ENCODE measurements at regions not wholly inside any gene's neighbourhood (a gene's known extent, or its start where the extent isn't known, plus 50 kb on each side); places are given as distances from the start of the nearest gene placed in this dataset.

- peaks cover 10% of the 10 kb centered on the region for H3K36me3 ChIP-seq (ENCODE audit: insufficient read depth, low read length)
- DNase-seq (ENCODE audit: low read depth) (no peak), FAIRE-seq (no peak)
- no peak overlapping the region for H3K9ac ChIP-seq (ENCODE audit: low read length)
- no peak overlapping the region for H3K27ac ChIP-seq (ENCODE audit: low read depth, low read length)
- H3K27me3 Mint-ChIP-seq (ENCODE audit: low read depth, unreplicated experiment) = no peaks in the 10 kb centered on the region
- H3K79me2 ChIP-seq (ENCODE audit: insufficient read depth, low read length) = no peaks in the 10 kb centered on the region
- H3K4me3 ChIP-seq (ENCODE audit: insufficient read depth, low read depth, low read length) = no peak overlapping the region
- H3K9me3 Mint-ChIP-seq (ENCODE audit: unreplicated experiment) = peaks cover 3% of the 10 kb centered on the region
- no peaks in the 10 kb centered on the region for H3K27me3 ChIP-seq (ENCODE audit: insufficient read depth, low read length)
- no peaks in the 10 kb centered on the region for H4K20me1 ChIP-seq (ENCODE audit: insufficient read depth, low read length)
- no peak overlapping the region for H3K4me3 Mint-ChIP-seq (ENCODE audit: unreplicated experiment)
- no peak overlapping the region for H2AFZ ChIP-seq (ENCODE audit: low read depth, low read length)
- H3K4me2 ChIP-seq (ENCODE audit: low read length) = no peak overlapping the region
- no peak overlapping the region for H3K27ac Mint-ChIP-seq (ENCODE audit: unreplicated experiment)
- no peak for TF ChIP-seq EZH2 (IDR thresholded peaks at IDR 0.05; ENCODE audit: insufficient read depth, low read length)
- TF ChIP-seq, protein P1, sequence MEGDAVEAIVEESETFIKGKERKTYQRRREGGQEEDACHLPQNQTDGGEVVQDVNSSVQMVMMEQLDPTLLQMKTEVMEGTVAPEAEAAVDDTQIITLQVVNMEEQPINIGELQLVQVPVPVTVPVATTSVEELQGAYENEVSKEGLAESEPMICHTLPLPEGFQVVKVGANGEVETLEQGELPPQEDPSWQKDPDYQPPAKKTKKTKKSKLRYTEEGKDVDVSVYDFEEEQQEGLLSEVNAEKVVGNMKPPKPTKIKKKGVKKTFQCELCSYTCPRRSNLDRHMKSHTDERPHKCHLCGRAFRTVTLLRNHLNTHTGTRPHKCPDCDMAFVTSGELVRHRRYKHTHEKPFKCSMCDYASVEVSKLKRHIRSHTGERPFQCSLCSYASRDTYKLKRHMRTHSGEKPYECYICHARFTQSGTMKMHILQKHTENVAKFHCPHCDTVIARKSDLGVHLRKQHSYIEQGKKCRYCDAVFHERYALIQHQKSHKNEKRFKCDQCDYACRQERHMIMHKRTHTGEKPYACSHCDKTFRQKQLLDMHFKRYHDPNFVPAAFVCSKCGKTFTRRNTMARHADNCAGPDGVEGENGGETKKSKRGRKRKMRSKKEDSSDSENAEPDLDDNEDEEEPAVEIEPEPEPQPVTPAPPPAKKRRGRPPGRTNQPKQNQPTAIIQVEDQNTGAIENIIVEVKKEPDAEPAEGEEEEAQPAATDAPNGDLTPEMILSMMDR (IDR thresholded peaks at IDR 0.05; ENCODE audit: insufficient read depth, low read depth, low read length) = no peak
- no peaks in the 10 kb centered on the region for H3K4me1 ChIP-seq (ENCODE audit: insufficient read depth, low read length)
- no peaks in the 10 kb centered on the region for H3K9me3 ChIP-seq (ENCODE audit: insufficient read depth, low read depth, low read length)
- H3K4me1 Mint-ChIP-seq (ENCODE audit: low read depth, unreplicated experiment) = peaks cover 11% of the 10 kb centered on the region
- H3K36me3 Mint-ChIP-seq (ENCODE audit: low read depth, unreplicated experiment) = peaks cover 21% of the 10 kb centered on the region
Measured at GRCh38 chr1:223000632-223001031, 142.4 kb downstream of the TLR5 start.

GRCh38 chr1:223001653-223002634 lies 141.1 kb downstream of the TLR5 start:
- FAIRE-seq = no peak
- Histone ChIP-seq H3K4me1 (ENCODE audit: insufficient read depth, low read length) (no peaks in the 10 kb centered on the region), H3K4me3 (ENCODE audit: insufficient read depth, low read depth, low read length) (no peak overlapping the region), H2AFZ (ENCODE audit: low read depth, low read length) (no peak overlapping the region), H4K20me1 (ENCODE audit: insufficient read depth, low read length) (no peaks in the 10 kb centered on the region), H3K36me3 (ENCODE audit: insufficient read depth, low read length) (peaks cover 10% of the 10 kb centered on the region), H3K27ac (ENCODE audit: low read depth, low read length) (no peak overlapping the region), H3K27me3 (ENCODE audit: insufficient read depth, low read length) (no peaks in the 10 kb centered on the region), H3K9me3 (ENCODE audit: insufficient read depth, low read depth, low read length) (no peaks in the 10 kb centered on the region), H3K4me2 (ENCODE audit: low read length) (no peak overlapping the region), H3K9ac (ENCODE audit: low read length) (no peak overlapping the region), H3K79me2 (ENCODE audit: insufficient read depth, low read length) (no peaks in the 10 kb centered on the region)
- Mint-ChIP-seq H3K4me1 (ENCODE audit: low read depth, unreplicated experiment) (peaks cover 2% of the 10 kb centered on the region), H3K9me3 (ENCODE audit: unreplicated experiment) (peaks cover 3% of the 10 kb centered on the region), H3K36me3 (ENCODE audit: low read depth, unreplicated experiment) (peaks cover 22% of the 10 kb centered on the region), H3K4me3 (ENCODE audit: unreplicated experiment) (no peak overlapping the region), H3K27me3 (ENCODE audit: low read depth, unreplicated experiment) (no peaks in the 10 kb centered on the region), H3K27ac (ENCODE audit: unreplicated experiment) (no peak overlapping the region)
- TF ChIP-seq, protein P1 (IDR thresholded peaks at IDR 0.05; ENCODE audit: insufficient read depth, low read depth, low read length) = no peak
- TF ChIP-seq EZH2 (IDR thresholded peaks at IDR 0.05; ENCODE audit: insufficient read depth, low read length) = no peak
- no peak for DNase-seq (ENCODE audit: low read depth)

DNA sequence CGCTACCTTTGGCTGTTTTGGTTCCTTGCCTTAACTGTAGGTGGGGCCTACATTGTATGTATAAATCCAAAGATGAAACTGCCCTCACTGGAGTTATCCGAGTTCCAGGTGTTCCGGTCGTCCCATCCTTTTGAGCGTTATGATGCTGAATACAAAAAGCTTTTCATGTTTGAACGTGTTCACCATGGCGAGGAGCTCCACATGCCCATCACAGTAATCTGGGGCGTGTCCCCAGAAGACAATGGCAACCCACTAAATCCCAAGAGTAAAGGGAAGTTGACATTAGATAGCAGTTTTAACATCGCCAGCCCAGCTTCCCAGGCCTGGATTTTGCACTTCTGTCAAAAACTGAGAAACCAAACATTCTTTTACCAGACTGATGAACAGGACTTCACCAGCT lies 139.5 kb downstream of the TLR5 start:
- Histone ChIP-seq H3K27ac (ENCODE audit: low read depth, low read length) (no peak overlapping the region), H3K36me3 (ENCODE audit: insufficient read depth, low read length) (peaks cover 10% of the 10 kb centered on the region), H2AFZ (ENCODE audit: low read depth, low read length) (no peak overlapping the region), H3K9ac (ENCODE audit: low read length) (no peak overlapping the region), H3K9me3 (ENCODE audit: insufficient read depth, low read depth, low read length) (no peaks in the 10 kb centered on the region), H3K4me1 (ENCODE audit: insufficient read depth, low read length) (no peaks in the 10 kb centered on the region), H4K20me1 (ENCODE audit: insufficient read depth, low read length) (no peaks in the 10 kb centered on the region), H3K4me2 (ENCODE audit: low read length) (no peak overlapping the region), H3K79me2 (ENCODE audit: insufficient read depth, low read length) (no peaks in the 10 kb centered on the region), H3K27me3 (ENCODE audit: insufficient read depth, low read length) (no peaks in the 10 kb centered on the region), H3K4me3 (ENCODE audit: insufficient read depth, low read depth, low read length) (no peak overlapping the region)
- H3K36me3 Mint-ChIP-seq (ENCODE audit: low read depth, unreplicated experiment) = peaks cover 22% of the 10 kb centered on the region
- peaks cover 10% of the 10 kb centered on the region for H3K4me1 Mint-ChIP-seq (ENCODE audit: low read depth, unreplicated experiment)
- peaks cover 3% of the 10 kb centered on the region for H3K9me3 Mint-ChIP-seq (ENCODE audit: unreplicated experiment)
- TF ChIP-seq EZH2 (IDR thresholded peaks at IDR 0.05; ENCODE audit: insufficient read depth, low read length) = no peak
- TF ChIP-seq, protein P1 (IDR thresholded peaks at IDR 0.05; ENCODE audit: insufficient read depth, low read depth, low read length) = no peak
- no peak overlapping the region for H3K27ac Mint-ChIP-seq (ENCODE audit: unreplicated experiment)
- FAIRE-seq = no peak
- H3K27me3 Mint-ChIP-seq (ENCODE audit: low read depth, unreplicated experiment) = no peaks in the 10 kb centered on the region
- DNase-seq (ENCODE audit: low read depth) = no peak
- no peak overlapping the region for H3K4me3 Mint-ChIP-seq (ENCODE audit: unreplicated experiment)
